HG03378 (cell line): ENCODE measurements at regions not wholly inside any gene's neighbourhood (a gene's known extent, or its start where the extent isn't known, plus 50 kb on each side); places are given as distances from the start of the nearest gene placed in this dataset.

Experiments used
- ATAC-seq: cut with Tn5 transposase; IDR thresholded peaks from one replicate; pipeline ENCODE4 v1.9.1; 2021; ENCODE audit warnings: mild to moderate bottlenecking, moderate library complexity; ENCODE audit not compliant: unreplicated experiment

GRCh38 chr2:56099963-56100362, 83.8 kb upstream of the CCDC85A start:
- ATAC-seq, result no peak

GRCh38 chr2:56100791-56101312, 82.9 kb upstream of the CCDC85A start:
- no peak for ATAC-seq

GRCh38 chr2:56102098-56102497, 81.7 kb upstream of the CCDC85A start:
- ATAC-seq, result no peak

- ATAC-seq, result no peak
These were observed 80.9 kb upstream of the CCDC85A start for GRCh38 chr2:56102866-56103265.

DNA sequence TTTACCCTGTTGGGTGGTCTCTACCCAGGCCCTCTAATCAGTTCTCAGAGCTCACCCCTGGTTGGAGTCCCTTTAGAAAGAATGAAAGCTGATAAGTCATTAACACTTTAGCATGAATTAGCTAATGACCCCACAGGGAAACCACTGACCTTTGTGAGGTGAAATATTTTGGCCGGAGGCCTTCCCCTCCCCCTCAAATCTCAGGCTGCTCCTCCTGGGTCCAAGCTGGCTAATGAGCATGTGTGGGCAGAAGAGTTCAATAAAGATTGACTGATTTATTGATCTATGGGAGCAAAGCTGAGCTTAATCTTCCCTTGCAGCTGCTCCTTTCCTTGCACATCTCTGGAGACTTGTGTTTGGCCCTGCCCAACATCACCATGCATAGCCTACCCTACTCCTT, 78.8 kb upstream of the CCDC85A start:
- no peak for ATAC-seq

- ATAC-seq, result no peak
These were observed 76.1 kb upstream of the CCDC85A start for GRCh38 chr2:56107502-56108220.

GRCh38 chr2:56108806-56109205, 75.0 kb upstream of the CCDC85A start:
- no peak for ATAC-seq

DNA sequence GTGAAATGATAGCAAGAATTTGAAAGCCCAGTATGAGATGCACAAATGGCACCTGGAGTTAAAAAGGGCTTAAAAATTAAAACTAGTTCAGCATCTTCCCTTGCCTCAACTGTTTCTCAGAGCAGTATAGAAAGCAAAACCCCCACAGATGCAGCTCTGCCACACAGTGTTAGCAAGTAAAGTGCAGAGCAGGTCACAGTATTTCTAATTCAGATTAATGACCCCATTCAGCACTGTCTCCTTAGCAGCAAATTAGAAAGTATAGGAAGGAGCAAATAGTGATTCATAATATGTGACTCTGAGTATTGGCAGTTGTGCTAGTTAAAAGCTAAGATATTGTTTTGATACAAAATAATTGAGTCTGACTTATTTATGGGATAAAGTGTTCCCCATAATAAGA, 73.8 kb upstream of the CCDC85A start:
- ATAC-seq, result no peak

DNA sequence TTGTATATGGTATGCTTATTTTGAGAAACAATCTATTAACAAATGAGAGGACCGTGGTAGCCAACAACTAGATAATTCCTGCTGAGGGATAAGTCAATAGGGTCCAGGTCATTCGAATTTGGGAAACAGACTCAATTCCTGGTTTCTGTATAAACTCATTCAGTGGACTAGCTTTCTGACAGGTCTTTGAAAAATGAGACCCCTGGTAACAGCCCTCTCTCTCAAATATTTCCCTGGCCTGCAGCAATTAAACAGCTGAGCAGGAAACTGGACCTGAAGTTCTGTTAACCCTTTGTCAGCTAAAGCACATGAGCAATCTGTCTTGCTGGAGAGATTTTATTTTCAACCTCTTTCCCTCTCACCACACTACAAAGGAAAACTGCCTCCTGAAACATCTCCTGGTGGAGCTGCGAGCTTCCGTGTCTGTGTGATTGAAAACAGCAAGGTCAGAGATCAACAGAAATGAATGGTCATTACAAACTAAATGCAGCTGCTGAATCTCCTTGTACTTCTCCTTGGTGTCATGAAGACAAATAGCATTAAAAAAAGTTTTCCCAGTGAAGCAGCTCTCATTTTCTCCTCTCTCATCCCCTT, 70.3 kb upstream of the CCDC85A start:
- ATAC-seq, result no peak

GRCh38 chr2:56117764-56118163, 66.0 kb upstream of the CCDC85A start:
- no peak for ATAC-seq

GRCh38 chr2:56118474-56118873, 65.3 kb upstream of the CCDC85A start:
- ATAC-seq, result no peak

GRCh38 chr2:56121995-56122394, 61.8 kb upstream of the CCDC85A start:
- ATAC-seq, result no peak

- ATAC-seq, result no peak
These were observed 60.3 kb upstream of the CCDC85A start for GRCh38 chr2:56123538-56123937.

- no peak for ATAC-seq
These were observed 56.8 kb upstream of the CCDC85A start for GRCh38 chr2:56127010-56127409.

GRCh38 chr2:56127463-56128152, 56.2 kb upstream of the CCDC85A start:
- no peak for ATAC-seq

DNA sequence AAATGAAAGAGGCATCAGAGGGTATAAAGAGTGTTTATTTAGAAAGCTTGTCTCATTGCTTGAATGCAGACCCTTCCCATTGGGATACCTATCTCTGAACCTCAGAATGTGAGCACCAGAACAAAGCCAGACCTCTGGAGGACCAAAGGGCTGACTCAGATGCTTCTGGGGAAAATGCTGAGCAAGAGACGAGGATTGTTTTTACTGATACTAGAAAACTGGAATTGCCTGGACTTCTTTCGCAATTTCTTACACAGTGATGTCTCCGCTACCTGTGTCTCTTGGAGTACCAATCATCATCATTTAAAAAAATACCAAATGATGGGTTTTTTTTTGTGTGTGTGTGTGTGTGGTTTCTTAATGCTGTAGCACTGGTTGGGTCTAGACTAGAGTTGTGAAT, 55.6 kb upstream of the CCDC85A start:
- ATAC-seq, result no peak

DNA sequence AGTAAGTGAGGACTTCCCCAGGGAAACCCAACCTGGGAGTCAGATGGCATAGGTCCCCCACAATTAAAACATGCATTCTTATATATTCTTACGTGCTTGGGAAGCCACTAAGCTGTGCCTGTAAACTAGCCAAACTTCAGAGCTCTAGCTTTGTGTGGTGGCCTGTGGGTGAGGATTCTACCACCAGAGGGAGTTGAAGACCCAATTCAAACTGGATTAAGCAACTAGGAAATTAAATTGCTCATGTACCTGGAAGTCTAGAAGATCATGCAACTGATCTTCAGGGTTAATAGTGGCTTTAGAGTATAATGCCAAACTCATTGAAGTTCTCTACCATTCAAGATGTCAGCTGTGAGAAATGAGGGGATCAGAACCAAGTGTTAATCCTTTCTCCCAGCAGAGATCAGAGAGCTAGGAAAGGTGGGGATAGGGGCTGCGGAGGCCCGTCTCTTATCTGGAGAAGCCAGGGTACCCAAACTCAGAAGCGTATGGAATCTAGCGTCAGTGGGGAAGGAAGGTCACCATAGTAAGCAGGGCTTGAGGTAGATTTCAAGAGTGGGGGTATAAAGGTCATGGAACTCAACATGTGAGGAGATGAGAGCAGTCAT, 53.2 kb upstream of the CCDC85A start:
- no peak for ATAC-seq

- no peak for ATAC-seq
These were observed 51.7 kb upstream of the CCDC85A start for GRCh38 chr2:56132138-56132537.

GRCh38 chr2:56133441-56133840, 50.3 kb upstream of the CCDC85A start:
- no peak for ATAC-seq

DNA sequence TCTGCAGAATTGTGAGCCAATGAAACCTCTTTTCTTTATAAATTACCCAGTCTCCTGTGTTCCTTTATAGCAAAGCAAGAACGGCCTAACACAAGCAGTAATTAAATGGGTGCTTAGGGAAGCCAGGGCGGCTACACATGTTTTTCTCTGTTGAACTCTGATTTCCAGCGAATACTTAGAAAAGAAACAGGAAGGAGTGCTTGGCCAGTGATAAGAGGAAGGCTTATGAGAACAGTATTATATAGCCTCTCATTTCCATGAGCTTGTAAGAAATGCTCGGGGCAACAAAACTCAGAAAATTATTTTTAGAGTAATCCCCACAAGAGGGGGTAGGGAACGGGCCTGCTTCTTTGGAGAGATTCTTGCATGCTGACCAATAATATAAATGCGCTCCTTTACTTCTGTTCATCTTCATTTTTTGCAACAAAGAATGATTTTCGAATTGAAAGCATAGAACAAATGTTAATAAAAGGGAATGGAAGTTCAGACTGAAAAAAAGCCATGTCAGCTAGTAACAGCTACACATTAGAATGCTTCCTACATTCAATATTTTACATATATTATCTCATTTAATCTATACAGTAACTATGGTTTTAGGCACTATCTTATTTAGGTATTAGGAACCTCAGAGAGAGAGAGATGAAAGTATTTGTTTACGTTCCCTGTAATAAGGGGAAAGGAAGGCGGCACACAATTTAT, 49.7 kb upstream of the CCDC85A start:
- ATAC-seq, result no peak
